CD8-positive, alpha-beta memory T cell (primary cell): ENCODE measurements at regions not wholly inside any gene's neighbourhood (a gene's known extent, or its start where the extent isn't known, plus 50 kb on each side); places are given as distances from the start of the nearest gene placed in this dataset.

Experiments
- CTCF ChIA-PET: fragments of 350-600 bp; sonication (Branson Sonifier 250); formaldehyde crosslinking; loops from one replicate; lab custom pipeline; 2021; ENCODE audit warnings: antibody characterized with exemption; lab: Charles Lee
- POLR2A ChIA-PET: fragments of 350-600 bp; sonication (Branson Sonifier 250); formaldehyde crosslinking; loops from one replicate; lab custom pipeline; 2021; ENCODE audit warnings: antibody characterized with exemption; lab: Charles Lee
- DNase-seq, 5 donors: peaks; one replicate each; pipeline versions ENCODE4 v3.0.0 to v3.0.0-alpha.2; 2020 to 2022; ENCODE audit warnings: mixed read lengths in 1 of 5
- H3K27ac ChIP-seq: one replicate; pipeline ENCODE4 v1.7.0; 2013; ENCODE audit warnings: low read depth, mild to moderate bottlenecking, low read length, moderate library complexity
- H3K27me3 ChIP-seq: 2 replicates; pipeline ENCODE4 v1.7.0; 2013; ENCODE audit warnings: low read length, mild to moderate bottlenecking; ENCODE audit not compliant: insufficient read depth, poor library complexity, severe bottlenecking
- H3K36me3 ChIP-seq: 2 replicates; pipeline ENCODE4 v1.7.0; 2013; ENCODE audit warnings: mild to moderate bottlenecking, low read length, moderate library complexity; ENCODE audit not compliant: insufficient read depth
- H3K4me1 ChIP-seq: 2 replicates; pipeline ENCODE4 v1.7.0; 2013; ENCODE audit warnings: mild to moderate bottlenecking, low read length, moderate library complexity; ENCODE audit not compliant: insufficient read depth
- H3K4me3 ChIP-seq: 2 replicates; pipeline ENCODE4 v1.7.0; 2013; ENCODE audit warnings: mild to moderate bottlenecking, low read length
- H3K9me3 ChIP-seq: 2 replicates; pipeline ENCODE4 v1.7.0; 2013; ENCODE audit warnings: mild to moderate bottlenecking, low read length
- H3K27ac Mint-ChIP-seq, 8 donors: one replicate each; pipeline ENCODE4 v1.8.0; 2020 to 2021; ENCODE audit warnings: mixed read lengths in 8 of 8, mild to moderate bottlenecking in 6 of 8, inconsistent platforms in 3 of 8, moderate library complexity in 3 of 8
- H3K27me3 Mint-ChIP-seq, 2 donors: one replicate each; pipeline ENCODE4 v1.8.0; 2020 to 2021; ENCODE audit warnings: mixed read lengths in 2 of 2, mild to moderate bottlenecking in 1 of 2, moderate library complexity in 1 of 2
- H3K36me3 Mint-ChIP-seq, 3 donors: one replicate each; pipeline ENCODE4 v1.8.0; 2020 to 2021; ENCODE audit warnings: mixed read lengths in 3 of 3, inconsistent platforms in 1 of 3, mild to moderate bottlenecking in 1 of 3
- H3K4me1 Mint-ChIP-seq, 3 donors: one replicate each; pipeline ENCODE4 v1.8.0; 2020 to 2021; ENCODE audit warnings: mixed read lengths in 3 of 3, inconsistent platforms in 1 of 3, mild to moderate bottlenecking in 1 of 3
- H3K4me3 Mint-ChIP-seq, 7 donors: one replicate each; pipeline ENCODE4 v1.8.0; 2020 to 2021; ENCODE audit warnings: mixed read lengths in 7 of 7, mild to moderate bottlenecking in 6 of 7, moderate library complexity in 4 of 7, inconsistent platforms in 2 of 7
- H3K9me3 Mint-ChIP-seq, 5 donors: one replicate each; pipeline ENCODE4 v1.8.0; 2020 to 2022; ENCODE audit warnings: mixed read lengths in 5 of 5, mild to moderate bottlenecking in 3 of 5, moderate library complexity in 2 of 5, inconsistent platforms in 1 of 5

DNA sequence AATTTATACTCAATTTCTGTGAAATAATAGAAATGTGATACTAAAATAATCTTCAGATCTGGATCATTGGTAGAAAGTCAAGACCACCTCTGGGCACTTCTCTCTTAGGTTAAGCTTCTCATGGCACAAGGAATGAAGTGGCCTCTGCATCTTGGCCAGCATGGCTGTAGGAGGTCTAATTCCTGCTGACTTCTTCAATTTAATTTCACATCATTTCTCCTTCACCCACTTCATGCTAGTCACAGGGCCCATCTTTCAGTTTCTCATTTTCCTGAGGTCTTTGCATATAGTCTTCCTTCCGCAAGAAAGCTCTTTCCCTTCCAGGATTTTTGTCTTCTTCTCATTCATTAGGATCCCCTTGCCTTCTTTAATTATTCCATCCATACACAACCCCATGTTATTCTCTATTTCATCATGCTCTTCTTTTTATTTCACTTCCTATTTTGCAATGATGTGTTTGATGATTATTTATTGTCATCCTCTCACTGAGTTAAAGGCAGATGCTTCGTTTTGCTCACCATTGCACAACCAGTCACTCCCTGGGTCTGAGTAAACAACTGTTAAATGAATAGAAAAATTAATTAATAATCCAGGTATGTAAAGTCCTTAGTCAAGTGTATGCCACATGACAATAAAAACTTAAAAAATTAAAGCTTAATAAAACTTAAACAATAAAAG is 397.4 kb downstream of the SPRY2 start:
- H3K4me3 ChIP-seq = no peak overlapping the region
- CTCF ChIA-PET = interaction anchor here (0.5 kb wide), 1 partner anchor 112 kb away, joined by 4 read pairs; no protein-coding TSS in a partner anchor
- no peaks in the 10 kb centered on the region for H3K9me3 ChIP-seq
- no peaks in the 10 kb centered on the region for H3K27me3 ChIP-seq
- no peaks in the 10 kb centered on the region for H3K4me1 ChIP-seq
- Mint-ChIP-seq H3K27me3 (no peaks in the 10 kb centered on the region), H3K9me3 (peaks cover 0 to 13% (median 0%) of the 10 kb centered on the region in 5 donors), H3K36me3 (no peaks in the 10 kb centered on the region), H3K27ac (no peak overlapping the region), H3K4me3 (no peak overlapping the region), H3K4me1 (no peaks in the 10 kb centered on the region)
- no peak overlapping the region for H3K27ac ChIP-seq
- H3K36me3 ChIP-seq = no peaks in the 10 kb centered on the region
- no peak for DNase-seq
- POLR2A ChIA-PET = no interaction called here

DNA sequence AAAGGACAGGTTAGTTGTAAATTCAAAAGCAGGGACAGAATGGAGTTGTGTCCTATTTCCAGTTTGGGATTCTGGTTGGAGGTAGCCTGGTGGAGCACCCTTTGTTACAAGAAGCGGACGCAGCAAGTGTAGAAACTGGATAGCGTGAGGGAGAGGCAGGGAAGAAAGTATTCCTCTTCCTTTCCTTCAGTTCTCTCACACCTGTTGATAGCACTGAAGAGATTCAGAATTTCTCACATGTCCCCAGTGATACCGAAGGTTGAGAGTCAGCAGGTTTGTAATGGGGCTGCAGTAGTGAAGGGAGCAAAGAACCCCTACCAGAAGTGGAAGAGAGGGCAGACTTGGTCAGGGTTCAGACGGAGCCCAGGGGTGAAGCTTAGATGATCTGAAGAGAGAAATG is 399.2 kb downstream of the SPRY2 start:
- H3K9me3 Mint-ChIP-seq = peaks cover 0 to 9% (median 0%) of the 10 kb centered on the region in 5 donors
- H3K27me3 ChIP-seq = no peaks in the 10 kb centered on the region
- POLR2A ChIA-PET = no interaction called here

DNA sequence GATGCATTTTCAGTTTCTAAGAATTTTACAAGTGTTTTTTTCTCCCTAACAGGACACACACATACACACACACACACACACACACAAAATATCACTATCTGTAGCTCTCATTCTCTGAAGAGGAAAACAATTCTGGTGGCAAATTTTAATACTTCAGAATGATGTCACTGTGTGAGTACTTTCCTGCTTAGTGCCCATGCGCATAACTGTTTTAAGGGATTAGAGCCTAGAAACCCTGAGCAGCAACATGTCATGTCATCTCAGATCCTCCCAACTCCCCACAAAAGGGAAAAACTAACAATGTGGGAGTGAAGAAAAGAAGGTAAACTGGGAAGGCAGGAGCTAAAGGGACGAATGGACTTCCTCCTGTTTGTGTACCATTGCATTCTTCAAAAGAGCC is 401.2 kb downstream of the SPRY2 start:
- H3K27ac ChIP-seq = no peak overlapping the region
- H3K36me3 ChIP-seq = no peaks in the 10 kb centered on the region
- H3K4me3 Mint-ChIP-seq = no peak overlapping the region
- no peak overlapping the region for H3K27ac Mint-ChIP-seq
- ChIA-PET POLR2A (no interaction called here), CTCF (no interaction called here)
- no peaks in the 10 kb centered on the region for H3K4me1 Mint-ChIP-seq
- H3K4me3 ChIP-seq = no peak overlapping the region
- H3K27me3 Mint-ChIP-seq = no peaks in the 10 kb centered on the region
- no peak for DNase-seq
- no peaks in the 10 kb centered on the region for H3K27me3 ChIP-seq
- no peaks in the 10 kb centered on the region for H3K4me1 ChIP-seq
- no peaks in the 10 kb centered on the region for H3K36me3 Mint-ChIP-seq
- no peaks in the 10 kb centered on the region for H3K9me3 ChIP-seq
- H3K9me3 Mint-ChIP-seq = peaks cover 0 to 14% (median 0%) of the 10 kb centered on the region in 5 donors

More for the DNA sequence above, 399.2 kb downstream of the SPRY2 start:
- Mint-ChIP-seq H3K4me3 (no peak overlapping the region), H3K27ac (no peak overlapping the region), H3K36me3 (no peaks in the 10 kb centered on the region), H3K27me3 (no peaks in the 10 kb centered on the region), H3K4me1 (no peaks in the 10 kb centered on the region)
- Histone ChIP-seq H3K4me3 (no peak overlapping the region), H3K27ac (no peak overlapping the region), H3K9me3 (no peaks in the 10 kb centered on the region), H3K36me3 (no peaks in the 10 kb centered on the region), H3K4me1 (no peaks in the 10 kb centered on the region)
- CTCF ChIA-PET = no interaction called here
- no peak for DNase-seq

DNA sequence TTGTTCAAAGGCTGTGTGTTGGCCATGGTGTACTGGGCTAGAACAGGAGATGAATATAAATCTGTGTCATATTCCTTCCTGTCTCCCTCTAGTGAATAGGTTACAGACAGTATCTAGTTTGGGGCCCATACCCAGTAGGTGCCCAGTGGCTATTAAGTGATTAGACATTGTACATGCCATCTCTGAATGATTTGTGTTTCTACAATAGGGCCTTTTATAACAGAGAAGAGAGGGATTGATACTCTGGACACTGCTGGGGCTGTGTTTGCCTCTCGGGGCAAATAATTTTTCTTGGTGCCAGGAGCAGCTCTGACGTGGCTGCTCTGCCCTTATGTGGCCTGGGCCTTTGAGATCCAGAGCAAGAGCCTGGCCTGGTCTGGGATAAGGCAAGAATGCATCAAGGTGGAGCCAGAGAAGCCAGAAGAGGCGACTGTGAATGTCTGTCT is 403.1 kb downstream of the SPRY2 start:
- H3K4me1 Mint-ChIP-seq = no peaks in the 10 kb centered on the region
- no peak overlapping the region for H3K27ac Mint-ChIP-seq
- Histone ChIP-seq H3K4me1 (no peaks in the 10 kb centered on the region), H3K27ac (no peak overlapping the region), H3K4me3 (no peak overlapping the region), H3K27me3 (no peaks in the 10 kb centered on the region), H3K36me3 (no peaks in the 10 kb centered on the region), H3K9me3 (no peaks in the 10 kb centered on the region)
- H3K36me3 Mint-ChIP-seq = no peaks in the 10 kb centered on the region
- peaks cover 0 to 14% (median 2%) of the 10 kb centered on the region in 5 donors for H3K9me3 Mint-ChIP-seq
- H3K4me3 Mint-ChIP-seq = no peak overlapping the region
- ChIA-PET POLR2A (no interaction called here), CTCF (no interaction called here)
- no peak for DNase-seq
- no peaks in the 10 kb centered on the region for H3K27me3 Mint-ChIP-seq

DNA sequence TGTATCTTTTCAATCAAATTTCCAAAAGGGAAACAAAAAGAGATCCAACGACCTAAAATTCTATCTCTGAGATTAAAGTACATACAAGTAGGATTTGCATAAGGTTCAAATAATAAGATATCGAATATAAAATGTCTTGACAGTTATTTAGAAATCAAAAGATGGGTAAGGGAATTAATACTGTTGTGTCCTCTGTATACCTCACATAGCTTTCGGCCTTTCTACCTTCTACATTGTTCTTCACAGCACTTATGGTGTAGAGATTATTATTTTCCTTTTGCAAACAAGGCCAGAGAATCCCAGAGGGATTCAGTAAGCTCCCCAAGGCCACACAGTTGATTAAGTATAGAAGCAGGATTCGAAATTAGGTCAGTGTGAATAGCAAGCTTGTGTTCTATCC is 403.6 kb downstream of the SPRY2 start:
- Mint-ChIP-seq H3K27ac (no peak overlapping the region), H3K4me3 (no peak overlapping the region), H3K4me1 (no peaks in the 10 kb centered on the region), H3K9me3 (peaks cover 0 to 14% (median 2%) of the 10 kb centered on the region in 5 donors), H3K27me3 (no peaks in the 10 kb centered on the region), H3K36me3 (no peaks in the 10 kb centered on the region)
- H3K4me1 ChIP-seq = no peaks in the 10 kb centered on the region
- H3K36me3 ChIP-seq = no peaks in the 10 kb centered on the region
- H3K27me3 ChIP-seq = no peaks in the 10 kb centered on the region
- ChIA-PET POLR2A (no interaction called here), CTCF (no interaction called here)
- H3K27ac ChIP-seq = no peak overlapping the region
- no peak for DNase-seq
- no peaks in the 10 kb centered on the region for H3K9me3 ChIP-seq
- no peak overlapping the region for H3K4me3 ChIP-seq

DNA sequence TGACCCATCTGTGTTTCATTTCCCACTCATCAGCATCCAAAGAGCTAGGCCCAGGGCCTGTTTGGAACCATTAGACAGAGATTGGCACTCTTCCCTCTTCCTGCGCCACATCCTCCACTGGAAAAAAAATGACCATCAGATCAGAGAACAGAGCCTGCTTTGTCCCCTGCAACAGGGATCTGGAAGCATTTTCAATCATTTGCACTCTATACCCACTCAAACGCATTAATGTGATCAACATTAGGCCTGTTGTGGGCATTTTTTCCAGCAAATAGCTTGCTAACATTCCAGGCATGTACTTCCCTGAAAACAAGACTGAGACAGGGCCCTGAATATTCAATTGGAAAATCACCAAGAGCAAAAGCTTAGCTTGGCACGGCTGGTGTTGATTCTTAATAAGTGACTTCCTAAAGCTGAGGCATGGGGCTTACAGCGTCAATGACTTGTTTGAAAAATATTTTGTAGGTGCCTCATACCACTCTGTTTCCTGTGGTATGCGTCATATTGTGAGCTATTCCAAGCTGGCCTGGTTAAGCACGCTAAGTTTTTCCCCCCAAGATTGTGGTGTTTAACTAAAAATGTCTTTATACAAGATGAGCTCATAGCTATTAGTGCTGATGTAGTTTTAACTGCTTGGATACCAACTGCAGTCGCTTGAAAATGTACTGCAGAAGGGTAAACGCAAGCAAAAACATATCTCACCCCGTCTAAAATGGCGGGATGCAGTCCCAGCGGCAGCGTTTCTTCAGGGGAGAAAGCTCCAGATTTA is 404.4 kb downstream of the SPRY2 start:
- CTCF ChIA-PET = no interaction called here
- H3K36me3 Mint-ChIP-seq = no peaks in the 10 kb centered on the region
- no peak overlapping the region for H3K27ac Mint-ChIP-seq

DNA sequence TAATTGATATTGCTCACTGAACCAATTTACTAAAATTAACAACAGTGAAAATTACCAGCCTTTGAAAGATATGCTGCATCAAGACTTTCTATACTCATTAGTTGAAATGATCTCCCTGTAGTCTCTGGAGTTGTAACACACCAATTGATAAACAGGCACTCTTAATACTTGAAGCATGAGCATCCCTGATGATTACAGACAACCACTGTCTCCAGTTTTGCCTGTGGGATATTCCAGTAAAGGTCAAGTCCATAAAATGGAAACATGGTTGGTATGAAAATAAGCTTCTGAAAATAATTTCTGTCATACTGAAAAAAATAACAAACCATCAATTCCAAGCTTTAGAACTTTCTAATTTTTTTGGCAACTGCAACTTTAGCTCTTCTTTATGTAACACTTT is 405.8 kb downstream of the SPRY2 start:
- Mint-ChIP-seq H3K4me1 (no peaks in the 10 kb centered on the region), H3K36me3 (no peaks in the 10 kb centered on the region), H3K27me3 (no peaks in the 10 kb centered on the region), H3K4me3 (no peak overlapping the region), H3K27ac (no peak overlapping the region), H3K9me3 (peaks cover 0 to 10% (median 2%) of the 10 kb centered on the region in 5 donors)
- ChIA-PET CTCF (no interaction called here), POLR2A (no interaction called here)
- H3K4me3 ChIP-seq = no peak overlapping the region
- no peak for DNase-seq
- H3K4me1 ChIP-seq = no peaks in the 10 kb centered on the region
- no peaks in the 10 kb centered on the region for H3K27me3 ChIP-seq
- H3K36me3 ChIP-seq = no peaks in the 10 kb centered on the region
- H3K27ac ChIP-seq = no peak overlapping the region
- H3K9me3 ChIP-seq = no peaks in the 10 kb centered on the region

More for the DNA sequence above, 404.4 kb downstream of the SPRY2 start:
- Histone ChIP-seq H3K4me3 (no peak overlapping the region), H3K4me1 (no peaks in the 10 kb centered on the region), H3K9me3 (no peaks in the 10 kb centered on the region), H3K27me3 (no peaks in the 10 kb centered on the region), H3K36me3 (no peaks in the 10 kb centered on the region), H3K27ac (no peak overlapping the region)
- H3K9me3 Mint-ChIP-seq = peaks cover 0 to 14% (median 2%) of the 10 kb centered on the region in 5 donors
- no peak overlapping the region for H3K4me3 Mint-ChIP-seq
- DNase-seq = no peak
- no peaks in the 10 kb centered on the region for H3K27me3 Mint-ChIP-seq
- no peaks in the 10 kb centered on the region for H3K4me1 Mint-ChIP-seq
- POLR2A ChIA-PET = no interaction called here

DNA sequence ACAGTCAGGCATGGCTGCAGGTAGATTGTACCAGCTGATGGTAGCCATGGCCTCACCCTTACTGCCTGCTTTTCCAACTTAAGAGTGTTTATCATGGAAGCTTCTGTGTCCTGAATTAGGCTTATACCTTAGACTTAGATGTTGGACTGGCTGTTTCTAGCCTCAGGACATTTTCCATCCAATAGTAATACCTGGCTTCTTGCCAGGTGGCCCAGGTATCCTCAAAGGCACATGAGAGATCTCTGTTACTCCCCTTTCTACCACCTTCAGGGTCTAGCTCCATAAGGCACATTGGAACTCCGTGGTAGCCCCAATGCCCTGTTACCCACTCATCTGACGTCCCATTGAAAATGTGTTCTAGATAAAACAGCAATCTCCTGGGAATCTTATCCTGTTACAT is 407.5 kb downstream of the SPRY2 start:
- Histone ChIP-seq H3K27me3 (no peaks in the 10 kb centered on the region), H3K9me3 (no peaks in the 10 kb centered on the region), H3K4me1 (no peaks in the 10 kb centered on the region), H3K36me3 (no peaks in the 10 kb centered on the region), H3K4me3 (no peak overlapping the region), H3K27ac (no peak overlapping the region)
- no peak for DNase-seq
- ChIA-PET POLR2A (no interaction called here), CTCF (no interaction called here)
- Mint-ChIP-seq H3K27ac (no peak overlapping the region), H3K4me1 (no peaks in the 10 kb centered on the region), H3K9me3 (peaks cover 0 to 15% (median 2%) of the 10 kb centered on the region in 5 donors), H3K27me3 (no peaks in the 10 kb centered on the region), H3K36me3 (no peaks in the 10 kb centered on the region), H3K4me3 (no peak overlapping the region)
